ENCODE measurements at regions not wholly inside any gene's neighbourhood (a gene's known extent, or its start where the extent isn't known, plus 50 kb on each side); places are given as distances from the start of the nearest gene placed in this dataset.

DNA sequence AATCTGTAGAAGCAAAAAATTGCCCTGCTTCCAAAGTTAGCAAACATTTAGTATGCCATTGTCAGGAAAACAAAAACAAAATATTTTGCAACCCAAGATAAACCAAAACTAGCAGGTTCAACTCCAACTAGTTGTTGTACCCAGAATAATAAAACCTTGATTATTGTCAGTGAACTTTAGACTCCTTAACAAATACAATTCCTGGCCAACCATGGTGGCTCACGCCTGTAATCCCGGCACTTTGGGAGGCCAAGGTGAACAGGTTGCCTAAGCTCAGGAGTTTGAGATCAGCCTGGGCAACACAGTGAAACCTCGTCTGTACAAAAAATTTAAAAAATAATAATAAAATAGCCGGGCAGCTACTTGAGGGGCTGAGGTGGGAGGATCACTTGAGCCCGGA lies 53.6 kb upstream of the EPCAM start:
- DNase-seq (ENCODE audit: low read depth, low spot score), result no peak

DNA sequence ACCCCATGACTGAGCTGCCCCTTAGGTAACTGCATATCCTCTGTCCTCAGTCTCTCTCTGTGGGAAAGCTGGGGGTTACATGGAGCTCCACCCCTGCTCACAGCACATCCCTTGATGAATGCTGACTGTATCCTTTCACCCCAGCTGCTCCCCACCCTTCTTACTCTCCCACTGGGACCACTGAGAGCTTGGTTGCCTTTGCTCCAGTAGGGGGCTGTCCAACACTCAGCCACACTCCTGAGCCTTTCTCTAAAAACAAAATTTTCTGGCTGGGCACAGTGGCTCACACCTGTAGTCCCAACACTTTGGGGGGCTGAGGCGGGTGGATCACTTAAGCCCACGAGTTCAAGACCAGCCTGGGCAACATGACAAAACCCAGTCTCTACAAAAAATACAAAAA lies 55.4 kb upstream of the EPCAM start:
- no peak for DNase-seq (ENCODE audit: low read depth, low spot score)

DNA sequence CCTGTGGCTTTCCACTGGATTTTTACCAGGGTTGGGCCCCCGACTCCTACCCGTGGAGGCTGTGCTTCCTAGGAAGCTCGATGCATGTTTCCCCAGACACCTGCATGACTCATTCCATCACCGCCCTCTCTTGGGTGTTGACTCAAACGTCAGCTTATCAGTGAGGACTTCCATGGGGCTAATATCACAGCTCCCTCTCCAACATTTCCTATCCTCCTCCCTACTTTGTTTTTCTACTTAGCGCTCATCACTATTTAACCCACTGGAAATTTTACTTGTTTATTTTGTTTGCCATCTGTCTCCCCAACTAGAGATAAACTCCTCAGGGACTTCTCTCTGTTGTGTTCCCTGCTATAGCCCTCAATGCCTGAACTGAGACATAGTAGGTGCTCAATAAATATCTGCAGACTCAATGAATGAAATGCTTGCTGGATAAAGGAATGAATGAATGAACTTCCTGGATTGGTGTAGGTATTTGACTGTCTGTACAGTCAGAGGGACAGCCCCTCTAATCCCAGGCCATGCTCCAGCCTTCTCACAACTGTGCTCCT lies 55.9 kb upstream of the EPCAM start:
- DNase-seq (ENCODE audit: low read depth, low spot score), result no peak

DNA sequence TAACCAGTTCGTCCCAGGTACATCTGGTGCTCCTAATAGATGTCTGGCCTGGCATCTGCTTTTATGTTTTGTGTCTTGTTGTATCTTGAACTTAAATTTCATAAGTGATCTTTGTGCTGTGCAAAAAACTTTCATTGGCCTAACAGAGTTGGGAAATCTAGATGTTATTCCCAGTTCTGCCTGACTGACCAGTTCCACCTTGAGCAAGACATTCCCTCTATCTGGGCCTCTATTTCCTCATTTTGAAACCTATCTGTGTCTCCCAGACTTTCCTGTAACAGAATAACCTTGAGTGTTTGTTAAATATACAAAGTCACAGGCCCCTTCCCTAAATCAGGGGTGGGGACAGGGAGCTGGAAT lies 56.6 kb upstream of the EPCAM start:
- DNase-seq (ENCODE audit: low read depth, low spot score), result no peak

DNA sequence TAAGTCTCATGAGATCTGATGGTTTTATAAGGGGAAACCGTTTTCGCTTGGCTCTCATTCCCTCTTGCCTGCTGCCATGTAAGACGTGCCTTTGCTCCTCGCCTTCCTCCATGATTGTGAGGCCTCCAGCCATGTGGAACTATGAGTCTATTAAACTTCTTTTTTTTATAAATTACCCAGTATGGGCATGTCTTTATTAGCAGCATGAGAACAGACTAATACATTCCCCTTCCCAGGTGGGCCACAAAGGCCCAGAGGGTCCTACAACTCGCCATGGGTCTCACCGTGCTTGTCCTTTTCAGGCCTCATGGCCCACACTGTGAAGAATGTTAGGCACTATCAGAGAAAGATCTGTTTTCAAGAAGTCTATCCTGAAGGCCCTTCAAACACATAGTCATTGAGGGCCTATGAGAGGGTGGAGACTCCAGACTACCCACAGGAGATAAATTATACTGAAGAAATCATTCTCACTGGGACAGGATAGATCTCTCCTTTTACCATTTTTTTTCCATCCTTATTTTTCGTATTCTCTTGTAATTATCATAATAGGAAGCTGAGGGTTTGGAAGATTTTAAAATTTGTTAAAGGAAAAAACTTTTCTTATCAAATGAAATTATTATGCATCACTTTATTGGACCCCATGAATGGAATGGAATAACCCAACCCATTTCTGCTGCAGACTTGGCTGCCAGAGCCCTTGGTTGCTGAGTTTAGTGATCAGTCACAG lies 57.2 kb upstream of the EPCAM start:
- DNase-seq (ENCODE audit: low read depth, low spot score), result no peak

DNA sequence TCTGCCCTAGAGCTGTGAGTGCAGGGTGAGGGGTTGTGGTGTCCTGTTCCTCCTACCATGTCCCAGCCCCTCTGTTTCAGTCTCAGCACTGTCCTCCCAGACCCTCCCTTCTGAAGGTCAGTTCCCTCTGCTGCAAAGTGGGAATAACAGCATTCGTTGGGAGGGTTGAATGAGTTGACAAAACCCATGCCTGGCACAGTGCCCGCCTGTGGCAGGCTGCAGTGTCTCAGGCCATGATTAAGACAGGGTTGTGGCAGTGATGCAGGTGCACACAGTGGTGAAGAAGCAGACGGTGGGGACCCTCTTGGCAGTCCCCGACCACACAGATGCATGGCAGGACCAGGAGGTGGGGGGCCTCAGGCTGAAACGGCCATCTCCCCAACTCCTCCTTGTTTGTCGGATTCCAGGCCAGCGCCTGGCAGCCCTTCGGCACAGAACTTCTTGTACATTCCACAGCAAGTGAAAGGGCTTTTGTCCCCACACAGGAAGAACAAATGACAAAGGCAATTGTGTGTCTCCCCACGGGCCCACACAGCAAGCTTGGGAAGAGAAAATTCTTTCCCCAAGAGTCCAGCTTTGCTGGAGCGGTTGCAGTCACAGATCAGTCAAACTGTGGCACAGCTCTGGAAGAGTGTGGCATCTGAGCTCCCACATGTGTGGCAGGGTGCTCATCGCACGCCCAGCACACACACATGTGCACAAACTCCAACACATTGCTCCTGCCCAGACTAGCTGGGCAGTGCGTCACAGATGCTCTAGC lies 58.1 kb upstream of the EPCAM start:
- no peak for DNase-seq (ENCODE audit: low read depth, low spot score)

DNA sequence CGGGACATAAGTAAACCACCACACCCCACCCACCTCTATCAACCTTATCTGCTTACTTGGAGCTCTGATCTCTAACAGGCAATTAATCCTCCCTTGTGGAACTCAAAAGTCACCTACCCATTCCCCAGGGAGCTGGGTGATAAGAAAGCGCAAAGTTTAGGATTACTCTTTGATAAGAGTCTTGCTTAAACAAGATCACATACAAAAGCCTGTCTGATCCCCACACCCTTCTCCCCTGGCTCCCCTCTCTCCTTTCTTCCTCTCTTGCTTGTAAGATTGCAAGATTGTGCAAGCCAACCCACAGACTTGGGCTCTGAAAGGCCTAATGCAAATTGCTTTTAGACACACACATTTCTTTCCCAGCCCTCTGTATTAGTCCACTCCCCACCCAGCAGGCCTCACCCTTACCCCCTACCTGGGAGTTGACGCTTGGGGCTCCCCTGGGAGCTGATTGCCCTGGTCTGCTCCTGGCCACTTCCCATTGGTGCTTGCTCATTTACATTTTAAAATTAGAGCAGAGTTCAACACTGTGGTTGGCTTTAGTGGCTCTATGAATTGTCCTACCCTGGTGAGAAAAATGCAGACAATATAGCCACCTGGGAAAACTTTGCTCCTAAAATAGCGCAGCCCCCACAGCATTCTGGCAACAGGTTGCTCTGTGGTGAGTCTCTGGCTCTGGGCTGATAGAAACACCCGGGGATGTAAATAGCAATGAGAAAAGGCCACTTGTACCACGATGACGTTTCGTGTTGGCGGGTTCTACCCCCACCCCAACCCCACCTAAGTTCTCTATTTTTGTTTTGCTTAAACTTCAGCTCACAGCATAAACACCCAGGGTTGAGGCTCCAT lies 58.9 kb upstream of the EPCAM start:
- DNase-seq (ENCODE audit: low read depth, low spot score), result no peak

DNA sequence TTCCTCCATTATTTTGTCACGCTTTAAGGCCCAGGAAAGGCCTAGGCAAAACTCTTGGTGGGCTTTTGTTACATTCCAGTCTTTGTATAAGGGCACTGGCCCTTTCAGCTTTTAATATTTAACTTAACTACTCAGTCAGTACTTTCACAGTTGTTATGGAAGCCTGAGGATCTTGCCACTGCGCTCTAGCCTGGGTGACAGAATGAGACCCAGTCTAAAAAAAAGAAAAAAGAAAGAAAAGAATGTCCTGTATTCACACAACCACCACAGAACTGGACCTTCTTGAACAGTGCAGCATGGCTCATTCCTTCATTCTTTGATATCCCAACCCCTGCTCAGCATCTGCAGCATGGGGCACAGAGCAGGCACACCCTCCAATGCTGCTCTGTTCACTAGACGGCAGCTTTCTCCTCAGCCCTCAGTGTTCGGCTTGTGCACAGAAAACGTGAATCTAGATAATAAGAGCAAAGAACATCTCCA lies 59.6 kb upstream of the EPCAM start:
- no peak for DNase-seq (ENCODE audit: low read depth, low spot score)

DNA sequence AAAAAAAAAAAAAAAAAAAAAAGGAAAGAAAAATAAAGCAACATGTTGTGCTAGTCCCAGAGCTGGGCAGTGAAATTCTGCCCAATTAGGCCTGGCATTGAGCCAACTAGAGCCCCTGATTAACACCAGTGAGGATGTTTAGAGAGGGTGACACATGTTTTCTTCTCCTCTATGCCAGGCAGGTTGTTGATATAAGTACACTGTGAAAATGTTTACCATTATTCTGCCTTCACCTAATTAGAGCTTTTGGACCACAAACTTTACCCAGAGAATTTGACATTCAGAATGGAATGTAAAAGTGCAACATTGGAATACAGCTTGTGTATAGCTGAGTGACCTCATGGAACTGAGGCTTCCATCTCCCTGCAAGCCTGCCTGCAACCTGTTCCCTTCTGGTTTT lies 62.0 kb upstream of the EPCAM start:
- DNase-seq (ENCODE audit: low read depth, low spot score), result no peak

DNA sequence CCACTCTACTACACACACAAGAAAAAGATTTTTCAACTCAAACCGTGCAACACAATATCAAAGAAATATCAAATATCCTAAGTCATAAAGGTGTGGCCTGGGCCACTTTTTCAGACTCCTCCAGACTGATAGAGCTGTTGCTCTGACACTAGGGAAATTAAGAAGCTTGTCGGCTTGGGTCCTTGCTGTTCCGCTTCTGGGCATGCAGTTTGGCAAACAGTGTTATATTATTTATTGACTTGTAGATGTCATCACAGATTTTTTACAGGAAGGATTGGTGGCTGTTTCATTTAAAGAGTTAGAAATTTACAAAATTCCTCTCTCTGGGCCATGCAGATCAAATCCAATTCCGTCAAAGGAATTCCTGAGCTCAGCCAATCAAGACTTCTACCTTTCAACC lies 64.5 kb upstream of the EPCAM start:
- DNase-seq (ENCODE audit: low read depth, low spot score), result no peak

DNA sequence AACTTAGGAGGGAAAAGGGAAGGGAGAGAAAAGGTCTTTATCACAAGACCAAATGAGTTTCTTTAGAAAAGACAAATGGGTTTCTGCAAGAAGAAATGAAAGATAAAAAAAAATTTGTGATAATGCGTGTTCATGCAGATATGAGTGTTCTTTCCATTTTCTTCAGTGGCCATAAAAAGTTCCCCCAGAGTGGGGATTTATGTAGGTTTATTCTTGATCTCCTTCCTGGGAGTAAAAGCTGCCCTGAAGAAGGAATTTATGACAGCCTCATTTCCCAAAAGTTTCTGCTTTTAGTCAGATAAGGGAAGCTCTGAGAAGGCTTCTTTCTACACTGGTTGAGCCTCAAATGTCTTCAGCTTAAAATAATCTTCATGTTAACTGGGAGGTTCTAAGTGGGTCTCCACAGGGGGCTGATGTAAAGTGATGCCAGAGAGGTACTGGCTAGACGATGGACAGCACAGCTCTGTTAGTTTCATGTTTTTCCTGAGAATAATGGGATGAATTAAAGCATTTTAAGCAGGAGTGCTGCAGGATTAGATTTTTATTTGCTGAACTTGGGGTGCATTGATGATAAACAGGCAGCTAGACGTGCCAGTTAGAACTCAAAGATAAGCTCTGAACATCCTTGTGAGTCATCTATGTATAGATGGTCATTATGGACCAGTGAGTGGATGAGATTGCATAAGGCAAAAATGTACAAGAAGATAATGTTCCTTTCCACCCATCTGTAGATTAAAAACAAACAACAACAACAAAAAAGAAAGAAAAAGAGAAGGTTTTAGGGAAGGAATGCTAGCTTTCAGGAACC lies 65.6 kb upstream of the EPCAM start:
- DNase-seq (ENCODE audit: low read depth, low spot score), result no peak

DNA sequence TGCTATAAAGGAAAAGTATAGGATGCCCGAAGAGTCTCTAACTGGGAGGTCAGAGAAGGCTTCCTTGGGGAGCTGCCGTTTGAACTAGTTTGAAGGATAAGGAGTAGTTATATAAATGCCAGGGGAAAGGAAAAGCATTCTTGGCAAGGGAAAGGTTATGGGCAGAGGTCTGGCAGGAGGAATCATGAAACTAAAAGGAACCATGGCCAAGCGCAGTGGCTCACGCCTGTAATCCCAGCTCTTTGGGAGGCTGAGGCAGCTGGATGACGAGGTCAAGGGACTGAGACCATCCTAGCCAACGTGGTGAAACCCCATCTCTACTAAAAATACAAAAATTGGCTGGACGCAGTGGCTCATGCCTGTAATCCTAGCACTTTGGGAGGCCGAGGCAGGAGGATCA lies 66.8 kb upstream of the EPCAM start:
- DNase-seq (ENCODE audit: low read depth, low spot score), result no peak

DNA sequence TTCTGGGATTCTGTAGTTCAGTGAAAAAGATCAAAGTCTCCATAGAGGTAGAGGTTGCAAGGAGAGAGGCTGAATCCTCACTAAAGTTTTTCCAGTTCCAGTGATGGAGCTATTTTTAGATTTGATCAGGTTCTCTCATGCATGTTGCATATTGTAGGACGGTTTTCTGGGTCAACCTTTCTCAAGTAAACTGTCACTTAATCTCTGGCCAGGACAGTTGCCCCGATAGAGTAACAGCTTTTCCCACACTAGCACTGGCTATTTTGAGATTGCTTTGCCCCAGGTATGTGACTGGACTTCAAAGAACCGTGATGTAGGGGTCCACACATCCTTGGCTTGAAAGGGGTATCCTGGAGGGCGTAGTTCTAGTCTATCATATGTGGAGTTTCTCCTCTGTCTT lies 67.4 kb upstream of the EPCAM start:
- no peak for DNase-seq (ENCODE audit: low read depth, low spot score)

DNA sequence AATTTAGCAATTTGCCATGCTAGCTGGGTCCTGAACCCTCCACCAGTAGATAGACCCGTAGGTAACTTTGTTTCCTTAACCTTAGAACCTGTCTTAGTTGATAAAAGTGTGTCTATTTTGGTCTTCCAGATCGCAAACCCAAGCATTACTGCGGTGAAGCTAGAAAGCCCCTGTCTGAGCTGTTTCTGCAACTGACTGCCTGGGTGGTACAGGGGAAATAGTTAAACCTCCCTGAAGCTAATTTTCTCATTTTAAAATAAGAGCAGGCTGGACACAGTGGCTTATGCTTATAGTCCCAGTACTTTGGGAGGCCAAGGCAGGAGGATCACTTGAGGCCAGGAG lies 67.9 kb upstream of the EPCAM start:
- DNase-seq (ENCODE audit: low read depth, low spot score), result no peak

DNA sequence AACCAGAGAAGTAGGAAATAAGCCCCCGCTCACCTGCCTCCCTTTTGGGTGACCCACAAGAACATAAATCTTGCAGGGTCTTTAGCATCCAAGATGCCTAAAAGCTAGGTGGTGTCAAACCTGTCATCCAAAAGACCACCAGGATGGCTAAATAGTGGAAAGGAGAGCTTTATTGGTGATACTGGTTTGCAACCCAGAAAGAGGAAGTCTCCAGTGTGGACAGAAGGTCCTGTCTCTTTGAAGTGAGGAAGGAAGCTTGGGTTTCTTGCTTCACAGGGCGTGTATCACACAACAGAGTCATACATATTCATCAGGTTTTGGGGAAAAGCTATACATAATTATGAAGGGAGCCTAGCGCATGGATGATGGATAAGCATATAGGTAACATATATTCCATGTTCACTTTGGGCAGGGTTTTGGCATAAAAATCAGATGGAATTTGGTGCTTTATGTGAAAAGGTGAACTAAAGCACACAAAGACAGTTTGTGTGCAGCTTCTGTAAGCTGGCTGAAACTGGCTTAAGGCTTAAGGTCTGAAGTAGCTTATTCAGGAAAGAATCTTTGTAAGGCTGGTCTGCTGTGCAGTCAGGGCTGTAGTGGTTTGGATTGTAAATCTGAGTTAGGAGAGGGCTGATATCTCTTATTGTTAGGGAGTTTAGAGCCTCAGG lies 68.4 kb upstream of the EPCAM start:
- DNase-seq (ENCODE audit: low read depth, low spot score), result no peak

DNA sequence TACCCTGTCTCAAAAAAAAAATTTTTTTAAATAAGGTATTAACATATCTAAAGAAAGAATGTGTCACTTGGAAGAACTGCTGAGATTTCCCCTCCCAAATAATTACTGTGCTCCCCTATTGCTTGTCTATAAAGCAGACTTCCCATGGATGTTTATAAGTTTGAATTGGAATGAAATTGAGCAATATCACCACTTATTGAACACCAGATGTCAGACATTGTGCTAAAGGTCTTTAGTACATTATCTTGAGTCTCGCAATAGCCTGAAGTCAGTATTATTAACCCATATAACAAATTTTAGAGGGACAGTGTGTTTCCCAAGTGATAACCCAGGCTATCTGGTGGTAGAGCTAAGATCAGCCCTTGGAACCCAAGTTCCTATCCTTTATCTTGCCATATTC lies 69.0 kb upstream of the EPCAM start:
- no peak for DNase-seq (ENCODE audit: low read depth, low spot score)

DNA sequence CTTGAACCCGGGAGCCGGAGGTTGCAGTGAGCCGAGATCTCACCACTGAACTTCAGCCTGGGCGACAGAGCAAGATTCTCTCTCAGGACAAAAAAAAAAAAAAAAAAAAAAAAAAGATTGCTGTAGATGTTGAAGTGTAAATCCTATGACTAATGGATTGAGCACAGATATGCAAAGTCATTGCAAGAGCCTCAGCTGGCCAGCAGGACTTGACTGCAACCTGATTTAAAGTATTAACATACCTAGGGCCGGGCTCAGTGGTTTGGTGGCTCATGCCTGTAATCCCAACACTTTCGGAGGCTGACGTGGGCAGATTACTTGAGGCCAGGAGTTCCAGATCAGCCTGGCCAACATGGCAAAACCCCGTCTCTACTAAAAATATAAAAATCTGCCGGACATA lies 69.6 kb upstream of the EPCAM start:
- no peak for DNase-seq (ENCODE audit: low read depth, low spot score)

DNA sequence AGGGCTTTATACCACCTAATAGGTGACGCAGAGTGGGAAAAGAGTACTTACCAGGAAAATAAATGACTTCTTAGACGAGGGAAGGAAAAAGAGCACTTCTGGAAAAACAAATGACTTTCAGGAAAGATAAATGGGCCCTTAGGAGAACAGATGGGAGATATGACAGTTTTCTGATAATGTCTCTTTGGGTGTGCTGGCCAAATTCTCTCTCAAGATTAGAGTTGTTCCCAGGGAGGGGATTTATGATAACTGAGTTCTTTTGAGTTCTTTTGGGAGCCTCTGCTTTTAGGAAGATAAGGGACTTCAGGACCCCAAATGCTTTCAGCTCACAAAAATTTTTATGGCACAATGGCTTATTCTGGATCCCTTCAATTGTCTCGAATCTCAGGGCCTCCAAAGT lies 70.3 kb upstream of the EPCAM start:
- DNase-seq (ENCODE audit: low read depth, low spot score), result no peak

DNA sequence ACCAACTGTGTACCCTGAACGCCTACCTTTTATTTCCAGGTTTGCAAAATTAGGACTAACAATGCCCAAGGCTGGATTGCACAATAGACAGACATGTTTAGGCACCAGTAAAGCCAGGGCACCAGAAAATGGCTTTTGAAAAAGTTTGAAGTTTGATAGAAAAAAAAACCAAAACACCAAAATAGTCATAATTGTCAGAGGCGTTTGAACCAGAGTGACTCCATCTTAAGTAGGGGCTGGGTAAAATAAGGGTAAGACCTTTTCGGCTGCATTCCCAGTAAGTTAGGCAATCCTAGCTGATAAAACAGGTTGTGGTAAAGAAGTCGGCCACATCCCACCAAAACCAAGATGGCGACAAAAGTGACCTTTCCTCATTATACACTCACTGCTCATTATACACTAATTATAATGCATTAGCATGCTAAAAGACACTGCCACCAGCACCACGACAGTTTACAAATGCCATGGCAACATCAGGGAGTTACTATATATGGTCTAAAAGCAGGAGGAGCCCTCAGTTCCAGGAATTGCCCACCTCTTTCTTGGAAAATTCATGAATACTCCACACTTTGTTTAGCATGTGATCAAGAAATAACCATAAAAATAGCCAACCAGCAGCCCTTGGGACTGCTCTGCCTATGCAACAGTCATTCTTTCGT lies 71.2 kb upstream of the EPCAM start:
- DNase-seq (ENCODE audit: low read depth, low spot score), result no peak

DNA sequence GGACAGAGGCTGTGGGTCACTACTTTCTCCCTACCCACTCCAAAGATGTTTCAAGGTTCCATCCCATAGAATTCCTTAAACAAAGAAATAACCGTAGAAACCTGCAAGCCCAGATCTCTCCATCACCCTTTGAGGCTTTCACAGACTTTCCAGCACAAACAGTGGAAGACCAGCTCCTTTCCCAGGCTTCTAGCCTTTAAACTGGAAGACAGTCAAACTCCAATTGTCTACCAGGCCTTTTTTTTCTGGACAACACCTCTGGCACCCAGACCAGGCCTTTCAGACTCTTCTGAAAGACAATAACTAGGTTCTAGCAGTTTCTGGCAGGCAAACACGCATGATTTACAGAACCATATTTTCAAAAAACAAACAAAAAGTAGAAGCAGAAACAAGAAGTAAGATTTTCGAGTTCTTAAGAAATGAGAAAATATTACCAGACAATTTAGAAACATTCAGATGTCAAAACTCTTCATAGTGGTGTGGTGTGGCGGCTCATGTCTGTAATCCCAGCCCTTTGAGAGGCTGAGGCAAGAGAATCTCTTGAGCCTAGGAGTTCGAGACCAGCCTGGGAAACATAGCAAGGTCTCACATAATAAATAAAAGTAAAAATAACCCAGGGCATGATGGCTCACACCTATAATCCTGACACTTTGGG lies 73.0 kb upstream of the EPCAM start:
- no peak for DNase-seq (ENCODE audit: low read depth, low spot score)

Data from iPS DF 19.7 (cell line).